HCT116 (cell line): ENCODE measurements at regions not wholly inside any gene's neighbourhood (a gene's known extent, or its start where the extent isn't known, plus 50 kb on each side); places are given as distances from the start of the nearest gene placed in this dataset.

Experiments
- ATAC-seq: fragments of 200-7000 bp; cut with Tn5 transposase; 2 replicates; pipeline ENCODE4 v1.9.1; 2020; ENCODE audit warnings: mild to moderate bottlenecking, moderate library complexity
- BruUV-seq: library from RNA; stranded (reverse); fragments of 400-500 nt; replicated peaks from 2 replicates; lab custom pipeline; 2021; lab: Mats Ljungman, UMichigan
- CTCF ChIA-PET: fragments of 300-600 bp; sonication (Branson Sonifier 250); formaldehyde crosslinking; loops from one replicate; lab custom pipeline; 2021; ENCODE audit warnings: antibody characterized with exemption; lab: Charles Lee
- POLR2A ChIA-PET: fragments of 300-600, 350-600 bp; sonication (Branson Sonifier 250); formaldehyde crosslinking; loops from one replicate; lab custom pipeline; 2021; ENCODE audit warnings: antibody characterized with exemption; lab: Charles Lee
- RAD21 ChIA-PET, 2 experiments: fragments of 300-600 bp; sonication (Branson Sonifier 250); formaldehyde crosslinking; loops; one replicate each; lab custom pipeline; 2023; ENCODE audit warnings: low total read pairs in 2 of 2; ENCODE audit not compliant: uncharacterized antibody in 2 of 2, unreplicated experiment in 2 of 2, low non-redundant PET in 1 of 2; lab: Charles Lee
- DNase-seq: peaks from one replicate; pipeline ENCODE4 v3.0.0-alpha.2; 2010; ENCODE audit warnings: low read depth, low spot score
- H2AFZ ChIP-seq: fragments of 200-600 bp; shearing (Covaris generic), sonication (generic); 2 replicates; pipeline ENCODE4 v1.6.1; 2017; ENCODE audit warnings: low read depth, mixed run types, mixed read lengths, antibody characterized with exemption, low read length; ENCODE audit not compliant: poor library complexity, severe bottlenecking
- H3K27ac ChIP-seq: 2 replicates; pipeline ENCODE4 v1.5.1; 2012; ENCODE audit warnings: low read depth, low read length
- H3K27me3 ChIP-seq: fragments of 200-600 bp; sonication (generic); 2 replicates; pipeline ENCODE4 v1.6.1; 2016; ENCODE audit warnings: mixed run types, low read length, mixed read lengths; ENCODE audit not compliant: insufficient read depth
- H3K36me3 ChIP-seq, 2 experiments: fragments of 200-500 bp in 1 of 2; fragments of 200-600 bp in 1 of 2; sonication (Bioruptor generic) in 1 of 2; sonication (generic) in 1 of 2; 2 replicates each; pipeline versions ENCODE4 v1.5.1 to v1.6.1; 2014 to 2016; ENCODE audit warnings: low read length in 2 of 2, inconsistent platforms in 1 of 2, mixed read lengths in 1 of 2, mixed run types in 1 of 2; ENCODE audit not compliant: insufficient read depth in 2 of 2, control insufficient read depth in 1 of 2
- H3K4me1 ChIP-seq, 2 experiments: fragments of 200-600 bp in 1 of 2; sonication (generic) in 1 of 2; 2 replicates each; pipeline versions ENCODE4 v1.5.1 to v1.6.1; 2012 to 2017; ENCODE audit warnings: low read length in 2 of 2, inconsistent platforms in 1 of 2, mild to moderate bottlenecking in 1 of 2, mixed read lengths in 1 of 2, mixed run types in 1 of 2, moderate library complexity in 1 of 2; ENCODE audit not compliant: insufficient read depth in 2 of 2, control insufficient read depth in 1 of 2
- H3K4me2 ChIP-seq: fragments of 200-600 bp; sonication (generic); 2 replicates; pipeline ENCODE4 v1.6.1; 2017; ENCODE audit warnings: mixed run types, low read length, mixed read lengths
- H3K4me3 ChIP-seq, 2 experiments: fragments of 200-600 bp in 1 of 2; sonication (generic) in 1 of 2; replicated peaks in 1 of 2; 2 replicates each; pipeline ENCODE4 v1.5.1; 2011 to 2016; ENCODE audit warnings: low read length in 2 of 2, control low read depth in 1 of 2, low read depth in 1 of 2, mild to moderate bottlenecking in 1 of 2, mixed read lengths in 1 of 2, mixed run types in 1 of 2
- H3K79me2 ChIP-seq: fragments of 200-600 bp; sonication (generic); 2 replicates; pipeline ENCODE4 v1.6.1; 2017; ENCODE audit warnings: mild to moderate bottlenecking, mixed run types, low read length, moderate library complexity, mixed read lengths; ENCODE audit not compliant: insufficient read depth
- H3K9ac ChIP-seq: fragments of 200-600 bp; sonication (generic); 2 replicates; pipeline ENCODE4 v1.6.1; 2016; ENCODE audit warnings: low read length, mixed read lengths
- H3K9me2 ChIP-seq: fragments of 200-600 bp; sonication (generic), shearing (Covaris generic); 2 replicates; pipeline ENCODE4 v1.6.1; 2017; ENCODE audit warnings: mixed run types, mild to moderate bottlenecking, moderate library complexity; ENCODE audit not compliant: insufficient read depth
- H3K9me3 ChIP-seq, 2 experiments: fragments of 200-500 bp in 1 of 2; fragments of 200-600 bp in 1 of 2; sonication (Bioruptor generic) in 1 of 2; sonication (generic) in 1 of 2; 2 replicates each; pipeline ENCODE4 v1.6.1; 2014 to 2017; ENCODE audit warnings: low read length in 2 of 2, mixed read lengths in 2 of 2, inconsistent platforms in 1 of 2, low read depth in 1 of 2, mild to moderate bottlenecking in 1 of 2, mixed run types in 1 of 2, moderate library complexity in 1 of 2; ENCODE audit not compliant: control insufficient read depth in 1 of 2, insufficient read depth in 1 of 2
- H4K20me1 ChIP-seq: fragments of 200-600 bp; sonication (generic), shearing (Covaris generic); 2 replicates; pipeline ENCODE4 v1.6.1; 2017; ENCODE audit warnings: mixed run types, mild to moderate bottlenecking, moderate library complexity; ENCODE audit not compliant: insufficient read depth
- CBX3 ChIP-seq: IDR thresholded peaks from 2 replicates; pipeline ENCODE4 v1.6.1; 2012; ENCODE audit warnings: low read depth
- CEBPB ChIP-seq: IDR thresholded peaks from 2 replicates; pipeline ENCODE4 v1.6.1; 2012; ENCODE audit warnings: low read depth
- ELF1 ChIP-seq: IDR thresholded peaks from 2 replicates; pipeline ENCODE4 v1.6.1; 2012; ENCODE audit warnings: low read depth, borderline replicate concordance
- EZH2 ChIP-seq: fragments of 200-600 bp; sonication (generic); IDR thresholded peaks from 2 replicates; pipeline ENCODE4 v1.6.1; 2017; ENCODE audit warnings: antibody characterized with exemption, mixed run types
- POLR2A ChIP-seq: IDR thresholded peaks from 2 replicates; pipeline ENCODE4 v1.7.0; 2011; ENCODE audit warnings: borderline replicate concordance; ENCODE audit not compliant: insufficient read depth, insufficient read length; ENCODE audit errors: extremely low read depth
- POLR2AphosphoS5 ChIP-seq: IDR thresholded peaks from 2 replicates; pipeline ENCODE4 v1.6.1; 2011; ENCODE audit warnings: mild to moderate bottlenecking, low read depth, low read length, moderate library complexity
- SIN3A ChIP-seq: IDR thresholded peaks from 2 replicates; pipeline ENCODE4 v1.6.1; 2012; ENCODE audit warnings: low read depth
- SP1 ChIP-seq: IDR thresholded peaks from 2 replicates; pipeline ENCODE4 v1.6.1; 2012; ENCODE audit warnings: low read depth
- SRF ChIP-seq: IDR thresholded peaks from 2 replicates; pipeline ENCODE4 v1.6.1; 2012; ENCODE audit warnings: low read depth
- YY1 ChIP-seq: IDR thresholded peaks from 2 replicates; pipeline ENCODE4 v1.6.1; 2011; ENCODE audit warnings: low read length, low read depth, moderate library complexity, mild to moderate bottlenecking; ENCODE audit not compliant: insufficient replicate concordance; ENCODE audit errors: extremely low read depth
- ZNF274 ChIP-seq: fragments of 200-500 bp; sonication (Bioruptor generic); IDR thresholded peaks from 2 replicates; pipeline ENCODE4 v1.6.1; 2014; ENCODE audit warnings: mild to moderate bottlenecking, low read depth, low read length, inconsistent platforms
- intact Hi-C: fragments of 100-400 bp; cut with micrococcal nuclease; formaldehyde crosslinking; loops from 2 replicates; pipeline ENCODE4 v1.10.0; 2022
- TF ChIP-seq, protein P1 (sequence below): IDR thresholded peaks from 2 replicates; pipeline ENCODE4 v1.6.1; 2011; ENCODE audit warnings: mild to moderate bottlenecking, low read length, moderate library complexity; ENCODE audit not compliant: insufficient replicate concordance; ENCODE audit errors: extremely low read depth
- TF ChIP-seq, protein P2 (sequence below): IDR thresholded peaks from 2 replicates; pipeline ENCODE4 v1.6.1; 2012

DNA sequence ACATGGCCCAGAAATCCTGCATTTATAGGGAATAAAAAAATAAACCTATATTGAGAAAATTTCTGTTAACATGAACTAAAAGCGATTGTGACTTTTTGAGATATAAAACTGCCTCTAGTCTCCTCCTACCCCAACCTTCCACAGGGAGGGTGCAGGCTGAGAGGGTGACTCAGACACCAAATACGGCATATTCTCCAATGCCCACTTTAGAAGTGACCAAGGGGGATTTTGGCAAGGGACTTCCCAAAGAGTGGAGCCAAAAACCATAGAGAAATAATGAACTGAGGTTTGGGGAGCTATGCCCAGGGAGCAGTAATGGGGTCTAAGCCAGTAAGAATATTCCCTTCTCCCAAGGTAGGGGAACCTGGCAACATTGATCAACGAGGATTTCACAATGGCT, 124.9 kb upstream of the ZC3H12C start (continued):
- TF ChIP-seq SP1: no peak

DNA sequence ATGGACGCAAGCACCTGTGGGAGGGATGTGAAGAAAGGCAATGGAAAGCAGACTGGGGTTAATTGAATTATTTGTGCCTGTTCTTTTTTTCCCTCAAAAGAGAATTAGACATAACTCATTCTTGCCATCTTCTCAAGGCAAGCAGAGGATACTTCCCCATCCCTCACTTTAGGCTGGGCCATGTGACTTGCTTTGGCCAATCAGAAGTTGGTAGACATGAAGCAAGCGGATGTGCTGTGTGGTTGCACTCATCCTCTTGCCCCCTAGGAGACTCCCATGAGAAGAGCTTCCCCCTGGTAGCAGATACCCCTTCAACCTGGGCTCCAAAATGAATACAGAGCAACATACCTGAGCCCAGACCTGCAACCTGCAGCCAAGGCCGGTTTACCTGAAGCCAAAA, 124.4 kb upstream of the ZC3H12C start:
- no peak for TF ChIP-seq EZH2
- TF ChIP-seq, protein P1, sequence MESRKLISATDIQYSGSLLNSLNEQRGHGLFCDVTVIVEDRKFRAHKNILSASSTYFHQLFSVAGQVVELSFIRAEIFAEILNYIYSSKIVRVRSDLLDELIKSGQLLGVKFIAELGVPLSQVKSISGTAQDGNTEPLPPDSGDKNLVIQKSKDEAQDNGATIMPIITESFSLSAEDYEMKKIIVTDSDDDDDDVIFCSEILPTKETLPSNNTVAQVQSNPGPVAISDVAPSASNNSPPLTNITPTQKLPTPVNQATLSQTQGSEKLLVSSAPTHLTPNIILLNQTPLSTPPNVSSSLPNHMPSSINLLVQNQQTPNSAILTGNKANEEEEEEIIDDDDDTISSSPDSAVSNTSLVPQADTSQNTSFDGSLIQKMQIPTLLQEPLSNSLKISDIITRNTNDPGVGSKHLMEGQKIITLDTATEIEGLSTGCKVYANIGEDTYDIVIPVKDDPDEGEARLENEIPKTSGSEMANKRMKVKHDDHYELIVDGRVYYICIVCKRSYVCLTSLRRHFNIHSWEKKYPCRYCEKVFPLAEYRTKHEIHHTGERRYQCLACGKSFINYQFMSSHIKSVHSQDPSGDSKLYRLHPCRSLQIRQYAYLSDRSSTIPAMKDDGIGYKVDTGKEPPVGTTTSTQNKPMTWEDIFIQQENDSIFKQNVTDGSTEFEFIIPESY: no peak
- no peak for TF ChIP-seq ZNF274
- no peak for TF ChIP-seq CEBPB
- TF ChIP-seq POLR2AphosphoS5: no peak
- no peak for TF ChIP-seq SIN3A
- no peak for TF ChIP-seq CBX3
- TF ChIP-seq YY1: no peak
- no peak for TF ChIP-seq SP1
- no peak for TF ChIP-seq POLR2A
- no peak for TF ChIP-seq SRF
- TF ChIP-seq ELF1: no peak
- TF ChIP-seq, protein P2, sequence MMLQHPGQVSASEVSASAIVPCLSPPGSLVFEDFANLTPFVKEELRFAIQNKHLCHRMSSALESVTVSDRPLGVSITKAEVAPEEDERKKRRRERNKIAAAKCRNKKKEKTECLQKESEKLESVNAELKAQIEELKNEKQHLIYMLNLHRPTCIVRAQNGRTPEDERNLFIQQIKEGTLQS: no peak
- Histone ChIP-seq H3K27me3 (no peaks in the 10 kb centered on the region), H3K4me3 (no peak overlapping the region), H4K20me1 (no peaks in the 10 kb centered on the region), H3K9me3 (no peaks in the 10 kb centered on the region), H3K4me2 (no peak overlapping the region), H2AFZ (no peak overlapping the region), H3K27ac (no peak overlapping the region), H3K36me3 (no peaks in the 10 kb centered on the region), H3K4me1 (no peaks in the 10 kb centered on the region), H3K9ac (no peak overlapping the region), H3K9me2 (no peaks in the 10 kb centered on the region), H3K79me2 (no peaks in the 10 kb centered on the region)
- ATAC-seq: peak; percentile 44
- intact Hi-C loops: no loop called here
- POLR2A ChIA-PET: no interaction called here
- CTCF ChIA-PET: no interaction called here
- BruUV-seq: no TSS peak
- RAD21 ChIA-PET: no interaction called here
- no peak for DNase-seq
